HEK293 (cell line): ENCODE measurements at regions not wholly inside any gene's neighbourhood (a gene's known extent, or its start where the extent isn't known, plus 50 kb on each side); places are given as distances from the start of the nearest gene placed in this dataset.

Source experiments
- AEBP2 ChIP-seq: fragments of 450-650 bp; formaldehyde crosslinking; IDR thresholded peaks from 2 replicates; pipeline ENCODE4 v1.5.1; 2016; ENCODE audit warnings: missing biosample characterization, missing genetic modification characterization, borderline replicate concordance
- BCL11A ChIP-seq: fragments of 450-650 bp; formaldehyde crosslinking; IDR thresholded peaks from 2 replicates; pipeline ENCODE4 v1.5.1; 2016; ENCODE audit warnings: low read depth, missing biosample characterization, missing genetic modification characterization
- ELK4 ChIP-seq: IDR thresholded peaks from 2 replicates; pipeline ENCODE4 v1.6.1; 2011; ENCODE audit warnings: mild to moderate bottlenecking, low read depth, low read length, borderline replicate concordance
- FEZF1 ChIP-seq: fragments of 450-650 bp; formaldehyde crosslinking; IDR thresholded peaks from 2 replicates; pipeline ENCODE4 v1.5.1; 2016; ENCODE audit warnings: missing biosample characterization, missing genetic modification characterization
- IKZF3 ChIP-seq: fragments of 450-650 bp; IDR thresholded peaks from 2 replicates; pipeline ENCODE4 v1.5.0; 2018; ENCODE audit warnings: missing biosample characterization, mild to moderate bottlenecking, missing genetic modification characterization, moderate library complexity
- INSM2 ChIP-seq: fragments of 450-650 bp; formaldehyde crosslinking; IDR thresholded peaks from 2 replicates; pipeline ENCODE4 v1.5.1; 2016; ENCODE audit warnings: missing biosample characterization, missing genetic modification characterization
- MYNN ChIP-seq: fragments of 450-650 bp; formaldehyde crosslinking; IDR thresholded peaks from 2 replicates; pipeline ENCODE4 v1.5.1; 2016; ENCODE audit warnings: missing biosample characterization, missing genetic modification characterization, borderline replicate concordance
- PRDM4 ChIP-seq: fragments of 450-650 bp; formaldehyde crosslinking; IDR thresholded peaks from 2 replicates; pipeline ENCODE4 v1.5.1; 2017; ENCODE audit warnings: missing biosample characterization, missing genetic modification characterization
- PRDM6 ChIP-seq: fragments of 450-650 bp; formaldehyde crosslinking; IDR thresholded peaks from 2 replicates; pipeline ENCODE4 v1.5.1; 2017; ENCODE audit warnings: missing biosample characterization, missing genetic modification characterization
- SP7 ChIP-seq: fragments of 450-650 bp; formaldehyde crosslinking; IDR thresholded peaks from 2 replicates; pipeline ENCODE4 v1.5.1; 2016; ENCODE audit warnings: missing biosample characterization, missing genetic modification characterization
- ZBTB17 ChIP-seq: fragments of 450-650 bp; formaldehyde crosslinking; IDR thresholded peaks from 2 replicates; pipeline ENCODE4 v1.5.1; 2016; ENCODE audit warnings: missing biosample characterization, missing genetic modification characterization
- ZEB2 ChIP-seq: fragments of 450-650 bp; formaldehyde crosslinking; IDR thresholded peaks from 2 replicates; pipeline ENCODE4 v1.5.1; 2016; ENCODE audit warnings: missing biosample characterization, missing genetic modification characterization
- ZFP69B ChIP-seq: fragments of 450-650 bp; formaldehyde crosslinking; IDR thresholded peaks from 2 replicates; pipeline ENCODE4 v1.5.1; 2016; ENCODE audit warnings: missing biosample characterization, missing genetic modification characterization
- ZNF146 ChIP-seq: fragments of 450-650 bp; formaldehyde crosslinking; IDR thresholded peaks from 2 replicates; pipeline ENCODE4 v1.5.1; 2016; ENCODE audit warnings: missing biosample characterization, missing genetic modification characterization
- ZNF350 ChIP-seq: fragments of 450-650 bp; formaldehyde crosslinking; IDR thresholded peaks from 2 replicates; pipeline ENCODE4 v1.5.0; 2017; ENCODE audit warnings: missing biosample characterization, mild to moderate bottlenecking, missing genetic modification characterization
- ZNF426 ChIP-seq: fragments of 450-650 bp; formaldehyde crosslinking; IDR thresholded peaks from 2 replicates; pipeline ENCODE4 v1.5.1; 2017; ENCODE audit warnings: missing biosample characterization, missing genetic modification characterization, mild to moderate bottlenecking, inconsistent platforms, moderate library complexity
- ZNF600 ChIP-seq: fragments of 450-650 bp; formaldehyde crosslinking; IDR thresholded peaks from 2 replicates; pipeline ENCODE4 v1.5.1; 2016; ENCODE audit warnings: missing biosample characterization, missing genetic modification characterization
- ZNF626 ChIP-seq: fragments of 450-650 bp; sonication (Bioruptor Pico); formaldehyde crosslinking; IDR thresholded peaks from 2 replicates; pipeline ENCODE4 v1.5.1; 2018; ENCODE audit warnings: missing biosample characterization, missing genetic modification characterization, inconsistent platforms
- ZSCAN23 ChIP-seq: fragments of 450-650 bp; formaldehyde crosslinking; IDR thresholded peaks from 2 replicates; pipeline ENCODE4 v1.5.1; 2016; ENCODE audit warnings: missing biosample characterization, missing genetic modification characterization
- TF ChIP-seq, protein P1 (sequence below): fragments of 450-650 bp; formaldehyde crosslinking; IDR thresholded peaks from 2 replicates; pipeline ENCODE4 v1.5.1; 2016; ENCODE audit warnings: missing biosample characterization, missing genetic modification characterization, borderline replicate concordance
- TF ChIP-seq, protein P2 (sequence below): fragments of 450-650 bp; formaldehyde crosslinking; IDR thresholded peaks from 2 replicates; pipeline ENCODE4; 2016; ENCODE audit warnings: missing biosample characterization, missing genetic modification characterization

DNA sequence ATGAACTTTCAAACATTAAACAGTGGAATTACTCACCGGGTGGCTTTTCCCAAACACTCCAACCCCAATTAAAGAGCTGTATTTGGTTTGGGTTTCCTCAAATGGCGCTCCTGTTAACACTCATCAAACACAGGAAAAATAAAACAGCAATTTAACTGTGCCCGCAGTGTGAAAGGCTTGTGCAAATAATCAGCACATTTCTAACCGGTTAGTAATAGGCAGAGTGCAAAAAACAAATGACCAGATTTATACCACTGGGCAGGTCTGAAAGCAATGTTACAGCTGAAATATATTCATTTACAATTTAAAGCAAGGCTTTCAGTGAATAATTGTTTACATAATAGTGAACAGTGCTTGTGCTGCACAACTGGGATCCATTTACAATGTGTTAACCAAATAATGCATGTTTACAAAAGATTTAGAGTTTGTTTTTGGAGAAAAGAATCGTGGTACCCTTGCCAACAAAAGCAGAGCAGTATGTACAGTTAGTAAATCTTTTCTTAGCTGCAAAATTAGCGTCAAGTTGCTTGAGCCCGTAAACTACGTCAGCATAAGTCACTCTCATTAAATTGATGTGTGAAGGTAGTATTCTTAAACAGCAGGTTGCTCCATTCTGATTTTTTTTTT is 662.9 kb upstream of the ZNF608 start (continued):
- TF ChIP-seq, protein P1, sequence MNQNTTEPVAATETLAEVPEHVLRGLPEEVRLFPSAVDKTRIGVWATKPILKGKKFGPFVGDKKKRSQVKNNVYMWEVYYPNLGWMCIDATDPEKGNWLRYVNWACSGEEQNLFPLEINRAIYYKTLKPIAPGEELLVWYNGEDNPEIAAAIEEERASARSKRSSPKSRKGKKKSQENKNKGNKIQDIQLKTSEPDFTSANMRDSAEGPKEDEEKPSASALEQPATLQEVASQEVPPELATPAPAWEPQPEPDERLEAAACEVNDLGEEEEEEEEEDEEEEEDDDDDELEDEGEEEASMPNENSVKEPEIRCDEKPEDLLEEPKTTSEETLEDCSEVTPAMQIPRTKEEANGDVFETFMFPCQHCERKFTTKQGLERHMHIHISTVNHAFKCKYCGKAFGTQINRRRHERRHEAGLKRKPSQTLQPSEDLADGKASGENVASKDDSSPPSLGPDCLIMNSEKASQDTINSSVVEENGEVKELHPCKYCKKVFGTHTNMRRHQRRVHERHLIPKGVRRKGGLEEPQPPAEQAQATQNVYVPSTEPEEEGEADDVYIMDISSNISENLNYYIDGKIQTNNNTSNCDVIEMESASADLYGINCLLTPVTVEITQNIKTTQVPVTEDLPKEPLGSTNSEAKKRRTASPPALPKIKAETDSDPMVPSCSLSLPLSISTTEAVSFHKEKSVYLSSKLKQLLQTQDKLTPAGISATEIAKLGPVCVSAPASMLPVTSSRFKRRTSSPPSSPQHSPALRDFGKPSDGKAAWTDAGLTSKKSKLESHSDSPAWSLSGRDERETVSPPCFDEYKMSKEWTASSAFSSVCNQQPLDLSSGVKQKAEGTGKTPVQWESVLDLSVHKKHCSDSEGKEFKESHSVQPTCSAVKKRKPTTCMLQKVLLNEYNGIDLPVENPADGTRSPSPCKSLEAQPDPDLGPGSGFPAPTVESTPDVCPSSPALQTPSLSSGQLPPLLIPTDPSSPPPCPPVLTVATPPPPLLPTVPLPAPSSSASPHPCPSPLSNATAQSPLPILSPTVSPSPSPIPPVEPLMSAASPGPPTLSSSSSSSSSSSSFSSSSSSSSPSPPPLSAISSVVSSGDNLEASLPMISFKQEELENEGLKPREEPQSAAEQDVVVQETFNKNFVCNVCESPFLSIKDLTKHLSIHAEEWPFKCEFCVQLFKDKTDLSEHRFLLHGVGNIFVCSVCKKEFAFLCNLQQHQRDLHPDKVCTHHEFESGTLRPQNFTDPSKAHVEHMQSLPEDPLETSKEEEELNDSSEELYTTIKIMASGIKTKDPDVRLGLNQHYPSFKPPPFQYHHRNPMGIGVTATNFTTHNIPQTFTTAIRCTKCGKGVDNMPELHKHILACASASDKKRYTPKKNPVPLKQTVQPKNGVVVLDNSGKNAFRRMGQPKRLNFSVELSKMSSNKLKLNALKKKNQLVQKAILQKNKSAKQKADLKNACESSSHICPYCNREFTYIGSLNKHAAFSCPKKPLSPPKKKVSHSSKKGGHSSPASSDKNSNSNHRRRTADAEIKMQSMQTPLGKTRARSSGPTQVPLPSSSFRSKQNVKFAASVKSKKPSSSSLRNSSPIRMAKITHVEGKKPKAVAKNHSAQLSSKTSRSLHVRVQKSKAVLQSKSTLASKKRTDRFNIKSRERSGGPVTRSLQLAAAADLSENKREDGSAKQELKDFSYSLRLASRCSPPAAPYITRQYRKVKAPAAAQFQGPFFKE, result no peak
- TF ChIP-seq ZNF600 (tag by site-specific recombination) (0 out of 2 replicates have a peak, but pooled peaks have one; percentile 4), ZBTB17 (tag by site-specific recombination) (0 out of 2 replicates have a peak, but pooled peaks have one; percentile 46), PRDM4 (peak; percentile 86), SP7 (tag by site-specific recombination) (peak; percentile 25), ZEB2 (tag by site-specific recombination) (peak; percentile 96; the same call in 1 of the 2 replicates), BCL11A (tag by site-specific recombination) (peak; percentile 70), ELK4 (no peak), ZSCAN23 (tag by site-specific recombination) (peak; percentile 43; the same call in 1 of the 2 replicates), ZNF626 (tag by site-specific recombination) (0 out of 2 replicates have a peak, but pooled peaks have one; percentile 14), ZNF146 (tag by site-specific recombination) (0 out of 2 replicates have a peak, but pooled peaks have one; percentile 13), ZFP69B (no peak), PRDM6 (tag by site-specific recombination) (peak; percentile 83), FEZF1 (tag by site-specific recombination) (peak; percentile 98), AEBP2 (0 out of 2 replicates have a peak, but pooled peaks have one; percentile 40), IKZF3 (tag by site-specific recombination) (peak; percentile 96), MYNN (tag by site-specific recombination) (0 out of 2 replicates have a peak, but pooled peaks have one; percentile 30), INSM2 (tag by site-specific recombination) (peak; percentile 85), ZNF350 (tag by site-specific recombination) (no peak), ZNF426 (no peak)
- TF ChIP-seq, protein P2, sequence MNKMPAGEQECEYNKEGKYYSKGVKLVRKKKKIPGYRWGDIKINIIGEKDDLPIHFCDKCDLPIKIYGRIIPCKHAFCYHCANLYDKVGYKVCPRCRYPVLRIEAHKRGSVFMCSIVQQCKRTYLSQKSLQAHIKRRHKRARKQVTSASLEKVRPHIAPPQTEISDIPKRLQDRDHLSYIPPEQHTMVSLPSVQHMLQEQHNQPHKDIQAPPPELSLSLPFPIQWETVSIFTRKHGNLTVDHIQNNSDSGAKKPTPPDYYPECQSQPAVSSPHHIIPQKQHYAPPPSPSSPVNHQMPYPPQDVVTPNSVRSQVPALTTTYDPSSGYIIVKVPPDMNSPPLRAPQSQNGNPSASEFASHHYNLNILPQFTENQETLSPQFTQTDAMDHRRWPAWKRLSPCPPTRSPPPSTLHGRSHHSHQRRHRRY (tag by site-specific recombination), result peak; percentile 83
